ENCODE measurements at regions not wholly inside any gene's neighbourhood (a gene's known extent, or its start where the extent isn't known, plus 50 kb on each side); places are given as distances from the start of the nearest gene placed in this dataset.
A peak's percentile ranks its signal among the peaks of the same experiment; 100 is the strongest.

GRCh38 chr18:44286049-44286448 lies 394.6 kb upstream of the SETBP1 start:
- Mint-ChIP-seq H3K27me3 (peaks cover 4 to 20% of the 10 kb centered on the region in 2 donors), H3K36me3 (no peaks in the 10 kb centered on the region), H3K4me3 (no peak overlapping the region), H3K27ac (no peak overlapping the region), H3K4me1 (ENCODE audit: low read depth in 2 of 2) (no peaks in the 10 kb centered on the region), H3K9me3 (no peaks in the 10 kb centered on the region)
- no peak for DNase-seq (ENCODE audit: low spot score)
- no peak for ATAC-seq

GRCh38 chr18:44290366-44290977 lies 390.2 kb upstream of the SETBP1 start:
- Mint-ChIP-seq H3K9me3 (peaks cover 2% of the 10 kb centered on the region), H3K27ac (no peak overlapping the region), H3K4me1 (ENCODE audit: low read depth in 2 of 2) (no peaks in the 10 kb centered on the region)

GRCh38 chr18:44298566-44298965 lies 382.1 kb upstream of the SETBP1 start:
- Mint-ChIP-seq H3K9me3 (peaks cover 4% of the 10 kb centered on the region), H3K36me3 (no peaks in the 10 kb centered on the region), H3K4me3 (no peak overlapping the region), H3K27me3 (peaks cover 5 to 10% of the 10 kb centered on the region in 2 donors), H3K27ac (no peak overlapping the region), H3K4me1 (ENCODE audit: low read depth in 2 of 2) (peaks cover 6% of the 10 kb centered on the region in 2 donors)
- ATAC-seq (no peak), DNase-seq (ENCODE audit: low spot score) (no peak)

More at GRCh38 chr18:44290366-44290977, 390.2 kb upstream of the SETBP1 start:
- DNase-seq (ENCODE audit: low spot score): no peak
- no peaks in the 10 kb centered on the region for H3K36me3 Mint-ChIP-seq
- no peak overlapping the region for H3K4me3 Mint-ChIP-seq
- H3K27me3 Mint-ChIP-seq: peaks cover 9 to 36% of the 10 kb centered on the region in 2 donors
- no peak for ATAC-seq

- DNase-seq (ENCODE audit: low spot score) (no peak), ATAC-seq (no peak)
- no peaks in the 10 kb centered on the region for H3K4me1 Mint-ChIP-seq (ENCODE audit: low read depth in 2 of 2)
- H3K36me3 Mint-ChIP-seq: no peaks in the 10 kb centered on the region
- no peak overlapping the region for H3K4me3 Mint-ChIP-seq
- peaks cover 6 to 8% of the 10 kb centered on the region in 2 donors for H3K27me3 Mint-ChIP-seq
- peaks cover 11% of the 10 kb centered on the region for H3K9me3 Mint-ChIP-seq
- no peak overlapping the region for H3K27ac Mint-ChIP-seq
Measured at GRCh38 chr18:44309185-44309584, 371.5 kb upstream of the SETBP1 start.

- peaks cover 0 to 10% of the 10 kb centered on the region in 2 donors for H3K4me1 Mint-ChIP-seq (ENCODE audit: low read depth in 2 of 2)
- no peaks in the 10 kb centered on the region for H3K9me3 Mint-ChIP-seq
- DNase-seq (ENCODE audit: low spot score) (no peak), ATAC-seq (no peak)
- no peaks in the 10 kb centered on the region for H3K36me3 Mint-ChIP-seq
- no peak overlapping the region for H3K4me3 Mint-ChIP-seq
- no peaks in the 10 kb centered on the region for H3K27me3 Mint-ChIP-seq
- no peak overlapping the region for H3K27ac Mint-ChIP-seq
Measured at GRCh38 chr18:44320619-44321460, 359.8 kb upstream of the SETBP1 start.

- Mint-ChIP-seq H3K4me1 (ENCODE audit: low read depth in 2 of 2) (peaks cover 5 to 10% of the 10 kb centered on the region in 2 donors), H3K9me3 (no peaks in the 10 kb centered on the region), H3K27me3 (no peaks in the 10 kb centered on the region), H3K27ac (no peak overlapping the region), H3K4me3 (no peak overlapping the region), H3K36me3 (no peaks in the 10 kb centered on the region)
- ATAC-seq (no peak), DNase-seq (ENCODE audit: low spot score) (no peak)
Measured at GRCh38 chr18:44321868-44322590, 358.7 kb upstream of the SETBP1 start.

- H3K4me1 Mint-ChIP-seq (ENCODE audit: low read depth in 2 of 2): peaks cover 5 to 10% of the 10 kb centered on the region in 2 donors
- no peaks in the 10 kb centered on the region for H3K9me3 Mint-ChIP-seq
- no peak overlapping the region for H3K4me3 Mint-ChIP-seq
- DNase-seq (ENCODE audit: low spot score) (no peak), ATAC-seq (no peak)
- H3K27ac Mint-ChIP-seq: no peak overlapping the region
- H3K27me3 Mint-ChIP-seq: peaks cover 0 to 3% of the 10 kb centered on the region in 2 donors
- no peaks in the 10 kb centered on the region for H3K36me3 Mint-ChIP-seq
Measured at GRCh38 chr18:44323125-44323524, 357.6 kb upstream of the SETBP1 start.

GRCh38 chr18:44324361-44324760 lies 356.3 kb upstream of the SETBP1 start:
- peaks cover 0 to 3% of the 10 kb centered on the region in 2 donors for H3K27me3 Mint-ChIP-seq
- no peak for ATAC-seq

GRCh38 chr18:44325903-44326635 lies 354.6 kb upstream of the SETBP1 start:
- peaks cover 0 to 3% of the 10 kb centered on the region in 2 donors for H3K27me3 Mint-ChIP-seq
- peaks cover 5 to 10% of the 10 kb centered on the region in 2 donors for H3K4me1 Mint-ChIP-seq (ENCODE audit: low read depth in 2 of 2)
- H3K9me3 Mint-ChIP-seq: peaks cover 4% of the 10 kb centered on the region
- DNase-seq (ENCODE audit: low spot score) (peak; percentile 60), ATAC-seq (no peak)
- H3K4me3 Mint-ChIP-seq: no peak overlapping the region
- H3K36me3 Mint-ChIP-seq: peaks cover 4% of the 10 kb centered on the region
- H3K27ac Mint-ChIP-seq: no peak overlapping the region

More at GRCh38 chr18:44324361-44324760, 356.3 kb upstream of the SETBP1 start:
- DNase-seq (ENCODE audit: low spot score): no peak
- Mint-ChIP-seq H3K27ac (no peak overlapping the region), H3K36me3 (no peaks in the 10 kb centered on the region), H3K9me3 (no peaks in the 10 kb centered on the region), H3K4me3 (no peak overlapping the region), H3K4me1 (ENCODE audit: low read depth in 2 of 2) (peaks cover 5 to 10% of the 10 kb centered on the region in 2 donors)

GRCh38 chr18:44331656-44332570 lies 348.8 kb upstream of the SETBP1 start:
- H3K9me3 Mint-ChIP-seq: peaks cover 15% of the 10 kb centered on the region

GRCh38 chr18:44341759-44342158 lies 338.9 kb upstream of the SETBP1 start:
- Mint-ChIP-seq H3K27me3 (no peaks in the 10 kb centered on the region), H3K9me3 (peaks cover 16% of the 10 kb centered on the region), H3K4me1 (ENCODE audit: low read depth in 2 of 2) (peaks cover 0 to 2% of the 10 kb centered on the region in 2 donors), H3K36me3 (peaks cover 30% of the 10 kb centered on the region), H3K27ac (no peak overlapping the region), H3K4me3 (no peak overlapping the region)
- no peak for DNase-seq (ENCODE audit: low spot score)
- ATAC-seq: no peak

More at GRCh38 chr18:44331656-44332570, 348.8 kb upstream of the SETBP1 start:
- H3K27me3 Mint-ChIP-seq: peaks cover 0 to 3% of the 10 kb centered on the region in 2 donors
- ATAC-seq (no peak), DNase-seq (ENCODE audit: low spot score) (no peak)
- H3K4me3 Mint-ChIP-seq: no peak overlapping the region
- peaks cover 13% of the 10 kb centered on the region for H3K36me3 Mint-ChIP-seq
- no peaks in the 10 kb centered on the region for H3K4me1 Mint-ChIP-seq (ENCODE audit: low read depth in 2 of 2)
- H3K27ac Mint-ChIP-seq: no peak overlapping the region

- peaks cover 15% of the 10 kb centered on the region for H3K9me3 Mint-ChIP-seq
- no peaks in the 10 kb centered on the region for H3K27me3 Mint-ChIP-seq
- peaks cover 27% of the 10 kb centered on the region for H3K36me3 Mint-ChIP-seq
- ATAC-seq: no peak
- no peak overlapping the region for H3K4me3 Mint-ChIP-seq
- peaks cover 0 to 2% of the 10 kb centered on the region in 2 donors for H3K4me1 Mint-ChIP-seq (ENCODE audit: low read depth in 2 of 2)
- DNase-seq (ENCODE audit: low spot score): no peak
- H3K27ac Mint-ChIP-seq: no peak overlapping the region
Measured at GRCh38 chr18:44342162-44342561, 338.5 kb upstream of the SETBP1 start.

All from natural killer cell treated with Interleukin-12 subunit alpha and Interleukin-12 subunit beta and Interleukin-15 and Interleukin-18, amount 100 ng/mL, for 72 hours (primary cell).